ENCODE measurements at regions not wholly inside any gene's neighbourhood (a gene's known extent, or its start where the extent isn't known, plus 50 kb on each side); places are given as distances from the start of the nearest gene placed in this dataset.

DNA sequence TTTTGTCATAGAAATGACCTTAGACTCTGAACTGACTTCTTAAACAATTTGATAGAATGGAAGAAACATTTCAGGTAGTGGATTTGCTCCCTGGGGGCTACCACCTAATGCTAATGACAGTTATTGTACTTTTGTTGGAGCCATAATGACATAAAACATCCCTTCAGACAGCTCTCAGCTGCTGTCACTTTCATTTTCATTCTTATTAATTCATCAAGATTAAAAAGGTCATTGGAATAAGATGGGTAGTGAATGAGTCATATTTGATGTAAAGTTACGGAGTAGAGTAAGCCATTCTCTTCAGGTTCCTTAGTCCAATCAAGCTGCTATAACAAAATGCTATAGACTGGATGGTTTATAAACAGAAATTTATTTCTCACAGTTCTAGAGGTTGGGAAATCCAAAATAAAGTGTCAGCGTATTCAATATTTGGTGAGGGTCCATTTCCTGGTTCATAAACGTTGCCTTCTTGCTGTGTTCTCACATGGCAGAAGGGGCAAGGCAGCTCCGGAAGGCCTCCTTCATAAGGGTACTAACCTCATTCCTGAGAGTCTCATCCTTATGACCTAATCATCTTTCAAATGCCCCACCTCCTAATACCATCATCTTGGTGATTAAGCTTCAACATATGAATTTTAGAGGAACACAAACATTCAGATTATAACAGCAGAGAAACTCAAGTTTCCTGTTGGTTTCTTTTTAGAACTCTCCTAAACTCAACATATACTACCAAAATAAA, 268.5 kb downstream of the ARAP2 start:
- intact Hi-C loops (cut with DNase I; ENCODE audit: low total_unique reads), result no loop called here
- no peak for DNase-seq

DNA sequence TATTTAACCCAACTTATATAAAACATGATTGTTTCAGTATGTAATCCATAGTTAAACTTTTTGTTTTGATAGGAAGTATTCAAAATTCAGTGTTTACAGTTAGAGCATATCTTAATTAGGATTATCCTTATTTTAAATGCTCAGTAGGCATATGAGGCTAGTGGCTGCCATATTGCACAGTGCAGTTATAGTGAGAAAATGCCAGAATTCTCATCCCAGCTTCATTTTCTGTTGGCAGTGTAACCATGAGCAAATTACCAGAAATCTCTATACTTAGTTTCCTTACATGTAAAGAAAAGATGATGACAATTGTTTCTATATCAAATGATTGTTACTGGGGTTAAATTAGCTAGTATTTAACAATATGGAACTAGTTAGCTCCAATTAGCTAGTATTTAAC, 265.8 kb downstream of the ARAP2 start:
- Histone ChIP-seq H3K9me3 (no peaks in the 10 kb centered on the region), H3K27ac (no peak overlapping the region), H3K36me3 (no peaks in the 10 kb centered on the region), H3K27me3 (no peaks in the 10 kb centered on the region), H3K4me3 (no peak overlapping the region), H3K4me1 (no peaks in the 10 kb centered on the region)
- intact Hi-C loops (cut with DNase I; ENCODE audit: low total_unique reads), result no loop called here
- TF ChIP-seq, protein P1, sequence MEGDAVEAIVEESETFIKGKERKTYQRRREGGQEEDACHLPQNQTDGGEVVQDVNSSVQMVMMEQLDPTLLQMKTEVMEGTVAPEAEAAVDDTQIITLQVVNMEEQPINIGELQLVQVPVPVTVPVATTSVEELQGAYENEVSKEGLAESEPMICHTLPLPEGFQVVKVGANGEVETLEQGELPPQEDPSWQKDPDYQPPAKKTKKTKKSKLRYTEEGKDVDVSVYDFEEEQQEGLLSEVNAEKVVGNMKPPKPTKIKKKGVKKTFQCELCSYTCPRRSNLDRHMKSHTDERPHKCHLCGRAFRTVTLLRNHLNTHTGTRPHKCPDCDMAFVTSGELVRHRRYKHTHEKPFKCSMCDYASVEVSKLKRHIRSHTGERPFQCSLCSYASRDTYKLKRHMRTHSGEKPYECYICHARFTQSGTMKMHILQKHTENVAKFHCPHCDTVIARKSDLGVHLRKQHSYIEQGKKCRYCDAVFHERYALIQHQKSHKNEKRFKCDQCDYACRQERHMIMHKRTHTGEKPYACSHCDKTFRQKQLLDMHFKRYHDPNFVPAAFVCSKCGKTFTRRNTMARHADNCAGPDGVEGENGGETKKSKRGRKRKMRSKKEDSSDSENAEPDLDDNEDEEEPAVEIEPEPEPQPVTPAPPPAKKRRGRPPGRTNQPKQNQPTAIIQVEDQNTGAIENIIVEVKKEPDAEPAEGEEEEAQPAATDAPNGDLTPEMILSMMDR (IDR thresholded peaks at IDR 0.05), result no peak
- TF ChIP-seq POLR2A (IDR thresholded peaks at IDR 0.05), result no peak
- TF ChIP-seq POLR2AphosphoS5 (IDR thresholded peaks at IDR 0.05), result no peak
- no peak for TF ChIP-seq EP300 (IDR thresholded peaks at IDR 0.05)
- no peak for DNase-seq

More for the DNA sequence above, 268.5 kb downstream of the ARAP2 start:
- H3K9me3 ChIP-seq, result no peaks in the 10 kb centered on the region
- H3K27ac ChIP-seq, result no peak overlapping the region
- WGBS, 5 donors, result 77 to 87% (median 79%) methylated on average over 4 of the region's 4 CpGs
- no peaks in the 10 kb centered on the region for H3K27me3 ChIP-seq
- TF ChIP-seq, protein P1 (IDR thresholded peaks at IDR 0.05), result no peak
- TF ChIP-seq EP300 (IDR thresholded peaks at IDR 0.05) (no peak), POLR2AphosphoS5 (IDR thresholded peaks at IDR 0.05) (no peak), POLR2A (IDR thresholded peaks at IDR 0.05) (no peak)
- H3K4me1 ChIP-seq, result no peaks in the 10 kb centered on the region
- H3K36me3 ChIP-seq, result no peaks in the 10 kb centered on the region
- no peak overlapping the region for H3K4me3 ChIP-seq

DNA sequence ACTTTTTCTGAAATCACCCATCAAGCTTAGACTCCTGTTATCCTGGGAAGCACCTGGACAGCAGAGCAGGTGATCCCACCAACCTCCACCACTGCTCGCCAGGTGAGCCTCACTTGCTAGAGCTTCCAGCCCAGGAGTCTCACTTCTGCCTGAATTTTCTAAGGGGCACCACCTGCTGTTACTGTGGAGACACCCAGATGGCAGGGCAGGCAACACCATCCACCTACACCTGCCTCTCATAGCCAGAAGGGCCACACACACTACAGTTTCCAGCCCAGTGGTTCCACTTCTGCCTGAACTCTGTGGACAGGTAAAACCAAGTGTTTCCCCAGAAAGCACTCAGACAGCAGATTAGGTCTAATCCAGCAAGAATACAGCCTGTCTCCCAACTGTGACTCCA, 262.0 kb downstream of the ARAP2 start:
- Histone ChIP-seq H3K4me1 (no peaks in the 10 kb centered on the region), H3K36me3 (no peaks in the 10 kb centered on the region), H3K9me3 (no peaks in the 10 kb centered on the region), H3K27ac (no peak overlapping the region), H3K4me3 (no peak overlapping the region), H3K27me3 (no peaks in the 10 kb centered on the region)
- intact Hi-C loops (cut with DNase I; ENCODE audit: low total_unique reads), result no loop called here
- WGBS, 5 donors, result 91 to 100% (median 95%) methylated on average over 1 of the region's 1 CpG
- no peak for TF ChIP-seq POLR2AphosphoS5 (IDR thresholded peaks at IDR 0.05)
- DNase-seq, result no peak

DNA sequence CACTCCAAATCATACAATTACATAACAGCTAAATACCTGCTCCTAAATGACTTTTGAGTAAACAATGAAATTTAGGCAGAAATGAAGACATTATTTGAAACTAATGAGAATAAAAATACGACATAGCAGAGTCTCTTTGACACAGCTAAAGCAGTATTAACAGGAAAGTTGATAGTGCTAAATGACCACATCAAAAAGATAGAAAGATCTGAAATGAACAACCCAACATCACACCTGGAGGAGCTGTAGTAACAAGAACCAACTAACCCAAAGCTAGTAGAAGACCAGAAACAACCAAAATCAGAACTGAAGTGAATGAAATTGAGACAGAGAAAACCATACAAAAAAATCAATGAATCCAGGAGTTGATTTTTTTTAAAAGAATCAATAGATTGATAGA, 257.8 kb downstream of the ARAP2 start:
- Histone ChIP-seq H3K4me1 (no peaks in the 10 kb centered on the region), H3K27me3 (no peaks in the 10 kb centered on the region), H3K9me3 (peaks cover 0 to 3% (median 0%) of the 10 kb centered on the region in 4 donors), H3K36me3 (no peaks in the 10 kb centered on the region), H3K4me3 (no peak overlapping the region), H3K27ac (no peak overlapping the region)
- no peak for DNase-seq
- WGBS, 5 donors, result 56 to 80% (median 71%) methylated on average over 1 of the region's 1 CpG
- TF ChIP-seq EP300 (IDR thresholded peaks at IDR 0.05) (no peak), POLR2A (IDR thresholded peaks at IDR 0.05) (no peak)
- intact Hi-C loops (cut with DNase I; ENCODE audit: low total_unique reads), result no loop called here

DNA sequence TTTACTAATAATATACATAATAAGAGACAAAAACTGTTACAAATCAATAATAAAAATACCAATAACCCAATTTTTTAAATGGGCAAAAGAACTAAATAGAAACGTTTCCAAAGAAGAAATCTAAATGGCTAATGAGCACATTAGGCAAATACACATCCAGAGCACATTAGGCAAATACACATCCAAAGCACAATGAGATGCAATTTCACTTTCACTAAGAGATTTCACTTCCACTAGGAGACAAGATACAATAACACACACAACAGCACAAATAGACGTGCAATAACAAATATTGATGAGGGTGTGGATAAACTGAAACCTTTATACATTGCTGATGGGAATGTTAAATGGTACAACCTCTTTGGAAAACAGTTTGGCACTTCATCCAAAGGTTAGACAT, 250.7 kb downstream of the ARAP2 start:
- DNase-seq, result no peak
- intact Hi-C loops (cut with DNase I; ENCODE audit: low total_unique reads), result no loop called here
- Histone ChIP-seq H3K4me1 (no peaks in the 10 kb centered on the region), H3K27ac (no peak overlapping the region), H3K36me3 (no peaks in the 10 kb centered on the region), H3K9me3 (peaks cover 0 to 3% (median 0%) of the 10 kb centered on the region in 4 donors), H3K4me3 (no peak overlapping the region), H3K27me3 (no peaks in the 10 kb centered on the region)
- no peak for TF ChIP-seq POLR2A (IDR thresholded peaks at IDR 0.05)
- TF ChIP-seq, protein P1 (IDR thresholded peaks at IDR 0.05), result no peak
- no peak for TF ChIP-seq POLR2AphosphoS5 (IDR thresholded peaks at IDR 0.05)
- TF ChIP-seq EP300 (IDR thresholded peaks at IDR 0.05), result no peak
- 52 to 66% (median 60%) methylated on average over 2 of the region's 2 CpGs for WGBS, 5 donors

Data from stomach (tissue), 8 donors.